ENCODE measurements at regions not wholly inside any gene's neighbourhood (a gene's known extent, or its start where the extent isn't known, plus 50 kb on each side); places are given as distances from the start of the nearest gene placed in this dataset.
"Not testable (repeated sequence)": the region's sequence is repeated elsewhere in the genome, so short reads cannot be mapped to it uniquely, and the experiment has no call there.

- no peak for DNase-seq (ENCODE audit: low read depth in 2 of 2)
Observed at GRCh38 chr7:101708223-101708622, 79.1 kb upstream of the MYL10 start.

- DNase-seq (ENCODE audit: low read depth in 2 of 2): no peak
Observed at GRCh38 chr7:101712652-101713051, 83.6 kb upstream of the MYL10 start.

- DNase-seq (ENCODE audit: low read depth in 2 of 2): no peak
Observed at GRCh38 chr7:101714097-101714496, 85.0 kb upstream of the MYL10 start.

- DNase-seq (ENCODE audit: low read depth in 2 of 2): no peak
Observed at GRCh38 chr7:101717628-101718357, 88.7 kb upstream of the MYL10 start.

- no peak for DNase-seq (ENCODE audit: low read depth in 2 of 2)
Observed at GRCh38 chr7:101718363-101719122, 89.4 kb upstream of the MYL10 start.

- no peak for DNase-seq (ENCODE audit: low read depth in 2 of 2)
Observed at GRCh38 chr7:101719123-101719470, 90.0 kb upstream of the MYL10 start.

GRCh38 chr7:101720324-101720723, 91.2 kb upstream of the MYL10 start:
- DNase-seq (ENCODE audit: low read depth in 2 of 2): no peak

- no peak for DNase-seq (ENCODE audit: low read depth in 2 of 2)
Observed at GRCh38 chr7:101722247-101722646, 93.2 kb upstream of the MYL10 start.

GRCh38 chr7:101723835-101724234, 93.6 kb upstream of the CUX1 start:
- no peak for DNase-seq (ENCODE audit: low read depth in 2 of 2)

GRCh38 chr7:101724957-101725356, 92.5 kb upstream of the CUX1 start:
- no peak for DNase-seq (ENCODE audit: low read depth in 2 of 2)

- DNase-seq (ENCODE audit: low read depth in 2 of 2): no peak
Observed at GRCh38 chr7:101725921-101726320, 91.5 kb upstream of the CUX1 start.

GRCh38 chr7:101727184-101727583, 90.2 kb upstream of the CUX1 start:
- no peak for DNase-seq (ENCODE audit: low read depth in 2 of 2)

- DNase-seq (ENCODE audit: low read depth in 2 of 2): no peak
Observed at GRCh38 chr7:101728128-101728527, 89.3 kb upstream of the CUX1 start.

- DNase-seq (ENCODE audit: low read depth in 2 of 2): not testable (repeated sequence)
Observed at GRCh38 chr7:101728873-101729240, 88.6 kb upstream of the CUX1 start.

GRCh38 chr7:101729241-101729883, 88.1 kb upstream of the CUX1 start:
- DNase-seq (ENCODE audit: low read depth in 2 of 2): no peak

GRCh38 chr7:101731502-101732084, 85.8 kb upstream of the CUX1 start:
- DNase-seq (ENCODE audit: low read depth in 2 of 2): no peak

- no peak for DNase-seq (ENCODE audit: low read depth in 2 of 2)
Observed at GRCh38 chr7:101733713-101734475, 83.5 kb upstream of the CUX1 start.

- DNase-seq (ENCODE audit: low read depth in 2 of 2): no peak
Observed at GRCh38 chr7:101736084-101736483, 81.3 kb upstream of the CUX1 start.

- DNase-seq (ENCODE audit: low read depth in 2 of 2): no peak
Observed at GRCh38 chr7:101739775-101740398, 77.5 kb upstream of the CUX1 start.

GRCh38 chr7:101740981-101741725, 76.3 kb upstream of the CUX1 start:
- no peak for DNase-seq (ENCODE audit: low read depth in 2 of 2)

Measured in stimulated activated CD8-positive, alpha-beta memory T cell treated with anti-CD3 and anti-CD28 coated beads, Interleukin-15, amount 100 ng/mL, for 4 hours (primary cell).